Liver (tissue), 8 donors: ENCODE measurements at regions not wholly inside any gene's neighbourhood (a gene's known extent, or its start where the extent isn't known, plus 50 kb on each side); places are given as distances from the start of the nearest gene placed in this dataset.

Source experiments
- DNase-seq: peaks from one replicate; pipeline ENCODE4 v3.0.0-alpha.2; 2017; ENCODE audit warnings: low spot score
- H3K27ac ChIP-seq, 2 donors: one replicate each; pipeline ENCODE4 v1.7.0; 2013; ENCODE audit warnings: inconsistent platforms in 2 of 2, low read length in 2 of 2, control low read depth in 1 of 2, low read depth in 1 of 2, mild to moderate bottlenecking in 1 of 2
- H3K27me3 ChIP-seq, 4 donors: one replicate each; pipeline versions ENCODE4 v1.6.1 to v1.7.0; 2013; ENCODE audit warnings: low read length in 3 of 4, inconsistent platforms in 1 of 4, mild to moderate bottlenecking in 1 of 4, moderate library complexity in 1 of 4; ENCODE audit not compliant: control insufficient read depth in 4 of 4, insufficient read depth in 4 of 4
- H3K36me3 ChIP-seq, 4 donors: one replicate each; pipeline versions ENCODE4 v1.6.1 to v1.7.0; 2013; ENCODE audit warnings: low read length in 3 of 4, mild to moderate bottlenecking in 3 of 4, low read depth in 1 of 4, moderate library complexity in 1 of 4; ENCODE audit not compliant: control insufficient read depth in 4 of 4, insufficient read depth in 3 of 4
- H3K4me1 ChIP-seq, 4 donors: one replicate each; pipeline versions ENCODE4 v1.6.1 to v1.7.0; 2013; ENCODE audit warnings: low read length in 3 of 4, mild to moderate bottlenecking in 3 of 4, moderate library complexity in 1 of 4; ENCODE audit not compliant: control insufficient read depth in 4 of 4, insufficient read depth in 4 of 4
- H3K4me3 ChIP-seq, 3 donors: one replicate each; pipeline versions ENCODE4 v1.6.1 to v1.7.0; 2013; ENCODE audit warnings: low read length in 3 of 3, control low read depth in 1 of 3, low read depth in 1 of 3, mild to moderate bottlenecking in 1 of 3
- H3K9ac ChIP-seq, 2 donors: one replicate each; pipeline ENCODE4 v1.7.0; 2013; ENCODE audit warnings: low read length in 2 of 2, mild to moderate bottlenecking in 2 of 2, moderate library complexity in 2 of 2, control low read depth in 1 of 2, low read depth in 1 of 2
- H3K9me3 ChIP-seq, 4 donors: one replicate each; pipeline versions ENCODE4 v1.6.1 to v1.7.0; 2013; ENCODE audit warnings: low read length in 3 of 4; ENCODE audit not compliant: control insufficient read depth in 4 of 4
- EGR1 ChIP-seq, 2 donors: IDR thresholded peaks; 2 replicates each; pipeline ENCODE4 v1.6.1; 2016 to 2018; ENCODE audit warnings: antibody characterized with exemption in 2 of 2, low read depth in 2 of 2
- FOXA1 ChIP-seq: IDR thresholded peaks from 2 replicates; pipeline ENCODE4 v1.6.1; 2016; ENCODE audit warnings: antibody characterized with exemption
- FOXA2 ChIP-seq: IDR thresholded peaks from 2 replicates; pipeline ENCODE4 v1.6.1; 2016; ENCODE audit warnings: antibody characterized with exemption
- GABPA ChIP-seq, 2 donors: IDR thresholded peaks in 1 of 2; conservative IDR thresholded peaks in 1 of 2; 2 replicates each; pipeline ENCODE4 v1.6.1; 2016; ENCODE audit warnings: antibody characterized with exemption in 2 of 2, mild to moderate bottlenecking in 1 of 2, moderate library complexity in 1 of 2
- HNF4A ChIP-seq, 2 donors: conservative IDR thresholded peaks; 2 replicates each; pipeline ENCODE4 v1.6.1; 2016; ENCODE audit warnings: antibody characterized with exemption in 2 of 2, mild to moderate bottlenecking in 2 of 2
- HNF4G ChIP-seq: IDR thresholded peaks from 2 replicates; pipeline ENCODE4 v1.6.1; 2016; ENCODE audit warnings: antibody characterized with exemption
- JUND ChIP-seq, 2 donors: IDR thresholded peaks; 2 replicates each; pipeline ENCODE4 v1.6.1; 2016; ENCODE audit warnings: antibody characterized with exemption in 2 of 2
- NR2F2 ChIP-seq: IDR thresholded peaks from 2 replicates; pipeline ENCODE4 v1.6.1; 2016; ENCODE audit warnings: antibody characterized with exemption
- RAD21 ChIP-seq, 2 donors: IDR thresholded peaks; 2 replicates each; pipeline ENCODE4 v1.6.1; 2016; ENCODE audit warnings: antibody characterized with exemption in 2 of 2, mild to moderate bottlenecking in 2 of 2
- RXRA ChIP-seq, 2 donors: IDR thresholded peaks; 2 replicates each; pipeline ENCODE4 v1.6.1; 2017 to 2018; ENCODE audit warnings: antibody characterized with exemption in 2 of 2, mild to moderate bottlenecking in 1 of 2
- SP1 ChIP-seq: IDR thresholded peaks from 2 replicates; pipeline ENCODE4 v1.6.1; 2018; ENCODE audit warnings: antibody characterized with exemption, mild to moderate bottlenecking
- TAF1 ChIP-seq: conservative IDR thresholded peaks from 2 replicates; pipeline ENCODE4 v1.6.1; 2016; ENCODE audit warnings: antibody characterized with exemption, mild to moderate bottlenecking
- YY1 ChIP-seq: IDR thresholded peaks from 2 replicates; pipeline ENCODE4 v1.6.1; 2016; ENCODE audit warnings: antibody characterized with exemption, mild to moderate bottlenecking
- WGBS: extraction: QIAGEN DNeasy Blood & Tissue Kit; methylation state at CpG from one replicate; pipeline ENCODE4 v1.1.7; 2013; 5-methylcytosine and 5-hydroxymethylcytosine counted together
- TF ChIP-seq, protein P1 (sequence below): IDR thresholded peaks from 2 replicates; pipeline ENCODE4 v1.6.1; 2016; ENCODE audit warnings: antibody characterized with exemption, mild to moderate bottlenecking
- TF ChIP-seq, protein P2 (sequence below): IDR thresholded peaks from 2 replicates; pipeline ENCODE4 v1.6.1; 2016; ENCODE audit warnings: antibody characterized with exemption
- TF ChIP-seq, protein P3 (sequence below): fragments of 150-350 bp; IDR thresholded peaks from 2 replicates; pipeline ENCODE4 v1.5.1; 2017; ENCODE audit warnings: improper control_type of control experiment, low read depth, low read length; ENCODE audit not compliant: missing input control
- donor health status: healthy.
- donor health status: healthy.
- donor health status: healthy.
- donor health status: healthy.
- donor health status: healthy.

DNA sequence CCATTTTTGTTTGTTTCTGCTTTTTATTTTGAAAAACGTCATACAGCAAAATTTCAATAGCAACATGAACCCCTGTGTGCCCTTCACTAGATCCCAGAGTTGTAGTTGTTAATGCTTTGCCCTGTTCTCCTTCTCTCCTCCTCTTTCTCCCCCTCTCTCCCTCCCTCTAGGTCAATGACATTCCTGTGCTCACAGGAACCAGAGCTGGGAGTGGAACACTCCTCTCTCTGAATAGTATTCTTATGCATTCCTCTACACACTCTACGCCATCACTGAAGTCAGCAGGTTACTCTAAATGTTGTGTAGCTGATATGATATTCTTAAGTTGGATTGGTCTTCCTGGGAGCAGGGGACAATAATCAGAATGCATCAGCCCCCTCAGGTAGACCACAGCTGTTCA lies 243.4 kb downstream of the SYK start:
- 86% methylated on average over 2 of the region's 2 CpGs for WGBS
- H3K9ac ChIP-seq, result no peak overlapping the region
- TF ChIP-seq HNF4A (conservative IDR thresholded peaks at IDR 0.05) (no peak), YY1 (no peak), FOXA1 (no peak), EGR1 (IDR thresholded peaks at IDR 0.05; ENCODE audit: low read depth in 2 of 2) (no peak), FOXA2 (no peak), GABPA (IDR thresholded peaks at IDR 0.05 in 1 of 2, conservative IDR thresholded peaks at IDR 0.05 in 1 of 2) (no peak), RAD21 (IDR thresholded peaks at IDR 0.05) (no peak), NR2F2 (no peak), TAF1 (no peak), HNF4G (no peak), SP1 (no peak), JUND (IDR thresholded peaks at IDR 0.05) (no peak), RXRA (IDR thresholded peaks at IDR 0.05) (no peak)
- TF ChIP-seq, protein P1, sequence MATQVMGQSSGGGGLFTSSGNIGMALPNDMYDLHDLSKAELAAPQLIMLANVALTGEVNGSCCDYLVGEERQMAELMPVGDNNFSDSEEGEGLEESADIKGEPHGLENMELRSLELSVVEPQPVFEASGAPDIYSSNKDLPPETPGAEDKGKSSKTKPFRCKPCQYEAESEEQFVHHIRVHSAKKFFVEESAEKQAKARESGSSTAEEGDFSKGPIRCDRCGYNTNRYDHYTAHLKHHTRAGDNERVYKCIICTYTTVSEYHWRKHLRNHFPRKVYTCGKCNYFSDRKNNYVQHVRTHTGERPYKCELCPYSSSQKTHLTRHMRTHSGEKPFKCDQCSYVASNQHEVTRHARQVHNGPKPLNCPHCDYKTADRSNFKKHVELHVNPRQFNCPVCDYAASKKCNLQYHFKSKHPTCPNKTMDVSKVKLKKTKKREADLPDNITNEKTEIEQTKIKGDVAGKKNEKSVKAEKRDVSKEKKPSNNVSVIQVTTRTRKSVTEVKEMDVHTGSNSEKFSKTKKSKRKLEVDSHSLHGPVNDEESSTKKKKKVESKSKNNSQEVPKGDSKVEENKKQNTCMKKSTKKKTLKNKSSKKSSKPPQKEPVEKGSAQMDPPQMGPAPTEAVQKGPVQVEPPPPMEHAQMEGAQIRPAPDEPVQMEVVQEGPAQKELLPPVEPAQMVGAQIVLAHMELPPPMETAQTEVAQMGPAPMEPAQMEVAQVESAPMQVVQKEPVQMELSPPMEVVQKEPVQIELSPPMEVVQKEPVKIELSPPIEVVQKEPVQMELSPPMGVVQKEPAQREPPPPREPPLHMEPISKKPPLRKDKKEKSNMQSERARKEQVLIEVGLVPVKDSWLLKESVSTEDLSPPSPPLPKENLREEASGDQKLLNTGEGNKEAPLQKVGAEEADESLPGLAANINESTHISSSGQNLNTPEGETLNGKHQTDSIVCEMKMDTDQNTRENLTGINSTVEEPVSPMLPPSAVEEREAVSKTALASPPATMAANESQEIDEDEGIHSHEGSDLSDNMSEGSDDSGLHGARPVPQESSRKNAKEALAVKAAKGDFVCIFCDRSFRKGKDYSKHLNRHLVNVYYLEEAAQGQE, result no peak
- TF ChIP-seq, protein P2, sequence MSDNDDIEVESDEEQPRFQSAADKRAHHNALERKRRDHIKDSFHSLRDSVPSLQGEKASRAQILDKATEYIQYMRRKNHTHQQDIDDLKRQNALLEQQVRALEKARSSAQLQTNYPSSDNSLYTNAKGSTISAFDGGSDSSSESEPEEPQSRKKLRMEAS, result no peak
- TF ChIP-seq, protein P3, sequence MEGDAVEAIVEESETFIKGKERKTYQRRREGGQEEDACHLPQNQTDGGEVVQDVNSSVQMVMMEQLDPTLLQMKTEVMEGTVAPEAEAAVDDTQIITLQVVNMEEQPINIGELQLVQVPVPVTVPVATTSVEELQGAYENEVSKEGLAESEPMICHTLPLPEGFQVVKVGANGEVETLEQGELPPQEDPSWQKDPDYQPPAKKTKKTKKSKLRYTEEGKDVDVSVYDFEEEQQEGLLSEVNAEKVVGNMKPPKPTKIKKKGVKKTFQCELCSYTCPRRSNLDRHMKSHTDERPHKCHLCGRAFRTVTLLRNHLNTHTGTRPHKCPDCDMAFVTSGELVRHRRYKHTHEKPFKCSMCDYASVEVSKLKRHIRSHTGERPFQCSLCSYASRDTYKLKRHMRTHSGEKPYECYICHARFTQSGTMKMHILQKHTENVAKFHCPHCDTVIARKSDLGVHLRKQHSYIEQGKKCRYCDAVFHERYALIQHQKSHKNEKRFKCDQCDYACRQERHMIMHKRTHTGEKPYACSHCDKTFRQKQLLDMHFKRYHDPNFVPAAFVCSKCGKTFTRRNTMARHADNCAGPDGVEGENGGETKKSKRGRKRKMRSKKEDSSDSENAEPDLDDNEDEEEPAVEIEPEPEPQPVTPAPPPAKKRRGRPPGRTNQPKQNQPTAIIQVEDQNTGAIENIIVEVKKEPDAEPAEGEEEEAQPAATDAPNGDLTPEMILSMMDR, result no peak
- no peaks in the 10 kb centered on the region for H3K27me3 ChIP-seq
- H3K4me1 ChIP-seq, result no peaks in the 10 kb centered on the region
- no peaks in the 10 kb centered on the region for H3K9me3 ChIP-seq
- no peak overlapping the region for H3K27ac ChIP-seq
- no peaks in the 10 kb centered on the region for H3K36me3 ChIP-seq
- no peak overlapping the region for H3K4me3 ChIP-seq
- DNase-seq, result peak; percentile 23

DNA sequence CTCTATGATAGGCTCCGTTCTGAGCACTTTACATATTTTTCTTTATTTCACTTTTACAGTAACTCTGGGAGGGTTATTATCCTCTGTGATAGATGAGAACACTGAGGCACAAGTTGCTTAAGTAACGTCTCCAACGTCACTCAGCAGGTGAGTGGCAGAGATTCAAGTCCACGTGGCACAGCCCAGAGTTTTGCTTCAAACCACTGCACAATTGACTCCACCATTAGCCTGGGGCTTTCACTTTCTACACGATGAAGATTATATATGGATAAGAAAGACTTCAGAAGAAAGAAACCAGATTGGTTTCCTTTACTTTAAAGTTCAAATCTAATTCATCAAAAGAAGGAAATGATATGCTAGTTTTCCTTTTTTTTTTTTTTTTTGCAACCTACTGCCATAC lies 245.9 kb downstream of the SYK start:
- Histone ChIP-seq H3K27ac (no peak overlapping the region), H3K9ac (no peak overlapping the region), H3K4me3 (no peak overlapping the region), H3K36me3 (no peaks in the 10 kb centered on the region), H3K27me3 (no peaks in the 10 kb centered on the region), H3K4me1 (no peaks in the 10 kb centered on the region), H3K9me3 (no peaks in the 10 kb centered on the region)
- no peak for DNase-seq
- TF ChIP-seq, protein P1, result no peak
- TF ChIP-seq, protein P3, result no peak
- TF ChIP-seq RAD21 (IDR thresholded peaks at IDR 0.05), result no peak
- TF ChIP-seq SP1, result no peak
- TF ChIP-seq TAF1, result no peak
- TF ChIP-seq EGR1 (IDR thresholded peaks at IDR 0.05; ENCODE audit: low read depth in 2 of 2), result no peak
- no peak for TF ChIP-seq HNF4G
- TF ChIP-seq HNF4A (conservative IDR thresholded peaks at IDR 0.05), result no peak
- TF ChIP-seq YY1, result no peak
- TF ChIP-seq, protein P2, result no peak
- TF ChIP-seq JUND (IDR thresholded peaks at IDR 0.05), result no peak
- TF ChIP-seq NR2F2, result no peak
- 71% methylated on average over 5 of the region's 5 CpGs for WGBS
